Effector memory CD8-positive, alpha-beta T cell (primary cell): ENCODE measurements at regions not wholly inside any gene's neighbourhood (a gene's known extent, or its start where the extent isn't known, plus 50 kb on each side); places are given as distances from the start of the nearest gene placed in this dataset.

Experiments used
- ATAC-seq: fragments of 150-1000 bp; cut with Tn5 transposase; replicated peaks from 2 replicates; pipeline ENCODE4 v1.10.0; 2021; ENCODE audit warnings: mild to moderate bottlenecking, moderate library complexity
- DNase-seq, 3 experiments: peaks; one replicate each; pipeline ENCODE4 v3.0.0; 2021
- H3K27ac Mint-ChIP-seq, 2 donors: one replicate each; pipeline ENCODE4 v1.8.0; 2022; ENCODE audit warnings: mild to moderate bottlenecking in 2 of 2, mixed read lengths in 2 of 2, moderate library complexity in 2 of 2
- H3K27me3 Mint-ChIP-seq, 2 donors: one replicate each; pipeline ENCODE4 v1.8.0; 2022; ENCODE audit warnings: mixed read lengths in 2 of 2
- H3K36me3 Mint-ChIP-seq: one replicate; pipeline ENCODE4 v1.8.0; 2022; ENCODE audit warnings: mild to moderate bottlenecking, moderate library complexity, mixed read lengths; ENCODE audit not compliant: insufficient read depth
- H3K4me1 Mint-ChIP-seq, 2 donors: one replicate each; pipeline ENCODE4 v1.8.0; 2022; ENCODE audit warnings: low read depth in 2 of 2, mixed read lengths in 2 of 2
- H3K4me3 Mint-ChIP-seq, 2 donors: one replicate each; pipeline ENCODE4 v1.8.0; 2022; ENCODE audit warnings: mild to moderate bottlenecking in 2 of 2, mixed read lengths in 2 of 2, moderate library complexity in 2 of 2
- H3K9me3 Mint-ChIP-seq, 2 donors: one replicate each; pipeline ENCODE4 v1.8.0; 2022; ENCODE audit warnings: mixed read lengths in 2 of 2

- DNase-seq (no peak), ATAC-seq (no peak)
- no peak overlapping the region for H3K4me3 Mint-ChIP-seq
- H3K27me3 Mint-ChIP-seq, result peaks cover 24% of the 10 kb centered on the region in 2 donors
- H3K9me3 Mint-ChIP-seq, result peaks cover 0 to 14% of the 10 kb centered on the region in 2 donors
- peaks cover 14% of the 10 kb centered on the region for H3K36me3 Mint-ChIP-seq
- peaks cover 14 to 32% of the 10 kb centered on the region in 2 donors for H3K4me1 Mint-ChIP-seq
- no peak overlapping the region for H3K27ac Mint-ChIP-seq
Measured at GRCh38 chr18:46401486-46402070, 255.4 kb downstream of the LOXHD1 start.

- peaks cover 0 to 9% of the 10 kb centered on the region in 2 donors for H3K9me3 Mint-ChIP-seq
- no peak overlapping the region for H3K4me3 Mint-ChIP-seq
- H3K36me3 Mint-ChIP-seq, result peaks cover 8% of the 10 kb centered on the region
- H3K4me1 Mint-ChIP-seq, result peaks cover 10 to 28% of the 10 kb centered on the region in 2 donors
- no peak overlapping the region for H3K27ac Mint-ChIP-seq
- no peak for ATAC-seq
- no peak for DNase-seq
- H3K27me3 Mint-ChIP-seq, result peaks cover 28 to 30% of the 10 kb centered on the region in 2 donors
Measured at GRCh38 chr18:46402396-46402795, 254.6 kb downstream of the LOXHD1 start.

- no peak overlapping the region for H3K27ac Mint-ChIP-seq
- peaks cover 2% of the 10 kb centered on the region for H3K36me3 Mint-ChIP-seq
- peaks cover 4 to 31% of the 10 kb centered on the region in 2 donors for H3K4me1 Mint-ChIP-seq
- peaks cover 0 to 3% of the 10 kb centered on the region in 2 donors for H3K9me3 Mint-ChIP-seq
- H3K27me3 Mint-ChIP-seq, result peaks cover 33 to 35% of the 10 kb centered on the region in 2 donors
- no peak for DNase-seq
- ATAC-seq, result no peak
- no peak overlapping the region for H3K4me3 Mint-ChIP-seq
Measured at GRCh38 chr18:46402945-46403344, 254.1 kb downstream of the LOXHD1 start.

- Mint-ChIP-seq H3K4me3 (no peak overlapping the region), H3K27ac (no peak overlapping the region), H3K9me3 (no peaks in the 10 kb centered on the region), H3K36me3 (no peaks in the 10 kb centered on the region), H3K4me1 (peaks cover 0 to 19% of the 10 kb centered on the region in 2 donors), H3K27me3 (peaks cover 37 to 38% of the 10 kb centered on the region in 2 donors)
- ATAC-seq (no peak), DNase-seq (no peak)
Measured at GRCh38 chr18:46405832-46406538, 251.0 kb downstream of the LOXHD1 start.

GRCh38 chr18:46406539-46406932 is 250.5 kb downstream of the LOXHD1 start:
- ATAC-seq (no peak), DNase-seq (no peak)
- Mint-ChIP-seq H3K4me1 (peaks cover 0 to 19% of the 10 kb centered on the region in 2 donors), H3K27ac (no peak overlapping the region), H3K27me3 (peaks cover 37 to 38% of the 10 kb centered on the region in 2 donors), H3K36me3 (no peaks in the 10 kb centered on the region), H3K9me3 (no peaks in the 10 kb centered on the region), H3K4me3 (no peak overlapping the region)

GRCh38 chr18:46407486-46408166 is 249.4 kb downstream of the LOXHD1 start:
- Mint-ChIP-seq H3K27me3 (peaks cover 37 to 38% of the 10 kb centered on the region in 2 donors), H3K36me3 (no peaks in the 10 kb centered on the region), H3K9me3 (no peaks in the 10 kb centered on the region), H3K27ac (no peak overlapping the region), H3K4me3 (no peak overlapping the region), H3K4me1 (peaks cover 0 to 19% of the 10 kb centered on the region in 2 donors)
- DNase-seq, result no peak
- ATAC-seq, result no peak

GRCh38 chr18:46408334-46408987 is 248.6 kb downstream of the LOXHD1 start:
- no peaks in the 10 kb centered on the region for H3K36me3 Mint-ChIP-seq
- DNase-seq (no peak), ATAC-seq (no peak)
- no peaks in the 10 kb centered on the region for H3K9me3 Mint-ChIP-seq
- peaks cover 31 to 32% of the 10 kb centered on the region in 2 donors for H3K27me3 Mint-ChIP-seq
- no peak overlapping the region for H3K4me3 Mint-ChIP-seq
- H3K27ac Mint-ChIP-seq, result no peak overlapping the region
- peaks cover 0 to 21% of the 10 kb centered on the region in 2 donors for H3K4me1 Mint-ChIP-seq

GRCh38 chr18:46411191-46411828 is 245.7 kb downstream of the LOXHD1 start:
- DNase-seq (no peak), ATAC-seq (no peak)
- Mint-ChIP-seq H3K4me3 (no peak overlapping the region), H3K36me3 (no peaks in the 10 kb centered on the region), H3K27me3 (peaks cover 14 to 15% of the 10 kb centered on the region in 2 donors), H3K9me3 (no peaks in the 10 kb centered on the region), H3K27ac (peak overlapping the region in 1 of 2 donors; percentile 52), H3K4me1 (peaks cover 0 to 11% of the 10 kb centered on the region in 2 donors)

GRCh38 chr18:46411867-46412690 is 244.9 kb downstream of the LOXHD1 start:
- H3K27ac Mint-ChIP-seq, result peak overlapping the region in 1 of 2 donors; percentile 52
- peaks cover 0 to 12% of the 10 kb centered on the region in 2 donors for H3K4me1 Mint-ChIP-seq
- no peaks in the 10 kb centered on the region for H3K36me3 Mint-ChIP-seq
- no peak overlapping the region for H3K4me3 Mint-ChIP-seq
- H3K9me3 Mint-ChIP-seq, result no peaks in the 10 kb centered on the region
- DNase-seq (no peak), ATAC-seq (no peak)
- H3K27me3 Mint-ChIP-seq, result peaks cover 11 to 12% of the 10 kb centered on the region in 2 donors

GRCh38 chr18:46412916-46413315 is 244.1 kb downstream of the LOXHD1 start:
- H3K36me3 Mint-ChIP-seq, result no peaks in the 10 kb centered on the region
- peaks cover 3 to 4% of the 10 kb centered on the region in 2 donors for H3K27me3 Mint-ChIP-seq
- DNase-seq (no peak), ATAC-seq (no peak)
- H3K9me3 Mint-ChIP-seq, result no peaks in the 10 kb centered on the region
- H3K27ac Mint-ChIP-seq, result peak overlapping the region in 1 of 2 donors; percentile 57
- no peak overlapping the region for H3K4me3 Mint-ChIP-seq
- H3K4me1 Mint-ChIP-seq, result peaks cover 0 to 7% of the 10 kb centered on the region in 2 donors

- H3K36me3 Mint-ChIP-seq, result no peaks in the 10 kb centered on the region
- H3K27me3 Mint-ChIP-seq, result no peaks in the 10 kb centered on the region
- DNase-seq (no peak), ATAC-seq (no peak)
- peaks cover 0 to 6% of the 10 kb centered on the region in 2 donors for H3K4me1 Mint-ChIP-seq
- no peaks in the 10 kb centered on the region for H3K9me3 Mint-ChIP-seq
- H3K4me3 Mint-ChIP-seq, result no peak overlapping the region
- no peak overlapping the region for H3K27ac Mint-ChIP-seq
Measured at GRCh38 chr18:46413684-46414083, 243.3 kb downstream of the LOXHD1 start.

- Mint-ChIP-seq H3K4me1 (peaks cover 0 to 9% of the 10 kb centered on the region in 2 donors), H3K36me3 (no peaks in the 10 kb centered on the region), H3K27ac (no peak overlapping the region), H3K4me3 (no peak overlapping the region), H3K27me3 (no peaks in the 10 kb centered on the region), H3K9me3 (no peaks in the 10 kb centered on the region)
- ATAC-seq (no peak), DNase-seq (no peak)
Measured at GRCh38 chr18:46414863-46415262, 242.2 kb downstream of the LOXHD1 start.
